Stomach (tissue), 8 donors: ENCODE measurements at regions not wholly inside any gene's neighbourhood (a gene's known extent, or its start where the extent isn't known, plus 50 kb on each side); places are given as distances from the start of the nearest gene placed in this dataset.

ENCODE experiments used
- DNase-seq, 2 donors: peaks; one replicate each; pipeline versions ENCODE4 v3.0.0 to v3.0.0-alpha.2; 2013 to 2019
- H3K27ac ChIP-seq, 5 donors: fragments of 200-600 bp in 4 of 5; sonication (generic) in 4 of 5; one replicate each; pipeline ENCODE4 v1.5.1; 2013 to 2019; ENCODE audit warnings: mild to moderate bottlenecking in 1 of 5, moderate library complexity in 1 of 5
- H3K27me3 ChIP-seq, 3 donors: fragments of 200-600 bp; sonication (generic); one replicate each; pipeline ENCODE4 v1.5.1; 2017 to 2019; ENCODE audit warnings: mixed run types in 1 of 3
- H3K36me3 ChIP-seq, 4 donors: fragments of 200-600 bp; sonication (generic); 1 replicate in 3 of 4; 2 replicates in 1 of 4; pipeline ENCODE4 v1.5.1; 2016 to 2019
- H3K4me1 ChIP-seq, 4 donors: fragments of 200-600 bp; sonication (generic); one replicate each; pipeline ENCODE4 v1.5.1; 2016 to 2019
- H3K4me3 ChIP-seq, 4 donors: fragments of 200-600 bp; sonication (generic) in 3 of 4; one replicate each; pipeline ENCODE4 v1.5.1; 2016 to 2019; ENCODE audit warnings: mild to moderate bottlenecking in 1 of 4
- H3K9me3 ChIP-seq, 4 donors: fragments of 200-600 bp; sonication (generic); one replicate each; pipeline ENCODE4 v1.5.1; 2016 to 2019
- CTCF ChIP-seq, 7 experiments: fragments of 450-650 bp in 4 of 7; fragments of 200-600 bp in 3 of 7; sonication (generic) in 3 of 7; IDR thresholded peaks; one replicate each; pipeline ENCODE4 v1.5.1; 2016 to 2019; ENCODE audit warnings: antibody characterized with exemption in 7 of 7, control low read depth in 2 of 7, mild to moderate bottlenecking in 1 of 7
- EP300 ChIP-seq: sonication (generic); formaldehyde crosslinking; IDR thresholded peaks from one replicate; pipeline ENCODE4 v1.6.1; 2017; ENCODE audit warnings: antibody characterized with exemption
- POLR2A ChIP-seq, 4 donors: fragments of 450-650 bp; IDR thresholded peaks; one replicate each; pipeline ENCODE4 v1.6.1; 2016; ENCODE audit warnings: antibody characterized with exemption in 4 of 4, control low read depth in 2 of 4, mild to moderate bottlenecking in 1 of 4, moderate library complexity in 1 of 4
- POLR2AphosphoS5 ChIP-seq, 3 donors: sonication (generic); formaldehyde crosslinking; IDR thresholded peaks; one replicate each; pipeline ENCODE4 v1.6.1; 2016; ENCODE audit warnings: antibody characterized with exemption in 3 of 3
- WGBS, 5 donors: extraction: QIAGEN DNeasy Blood & Tissue Kit in 3 of 5; methylation state at CpG; one replicate each; pipeline versions ENCODE4 v1.1.5 to v1.1.7; 2013 to 2018; 5-methylcytosine and 5-hydroxymethylcytosine counted together
- intact Hi-C: fragments of 100-400 bp; cut with DNase I; formaldehyde crosslinking; loops from one replicate; pipeline ENCODE4 v1.15.1; 2023; ENCODE audit warnings: low total_unique reads
- donor health status: healthy with polysubstance abuse.
- donor health status: Bipolar disorder and iron deficiency.
- donor health status: healthy.

GRCh38 chr12:47350062-47350408, 270.3 kb upstream of the AMIGO2 start:
- intact Hi-C loops, result no loop called here
- H3K4me3 ChIP-seq, result no peak overlapping the region
- TF ChIP-seq CTCF (IDR thresholded peaks at IDR 0.05) (no peak), EP300 (no peak), POLR2A (IDR thresholded peaks at IDR 0.05) (no peak), POLR2AphosphoS5 (IDR thresholded peaks at IDR 0.05) (no peak)

GRCh38 chr12:47349137-47350061, 269.6 kb upstream of the AMIGO2 start:
- H3K27ac ChIP-seq, result no peak overlapping the region
- no peak for TF ChIP-seq CTCF (IDR thresholded peaks at IDR 0.05)
- no peak for TF ChIP-seq POLR2AphosphoS5 (IDR thresholded peaks at IDR 0.05)
- no peak for TF ChIP-seq EP300
- no peak for TF ChIP-seq POLR2A (IDR thresholded peaks at IDR 0.05)
- no peaks in the 10 kb centered on the region for H3K27me3 ChIP-seq
- intact Hi-C loops, result no loop called here
- H3K4me1 ChIP-seq, result peaks cover 0 to 16% (median 0%) of the 10 kb centered on the region in 4 donors
- no peaks in the 10 kb centered on the region for H3K9me3 ChIP-seq
- no peak for DNase-seq
- WGBS, 5 donors, result 66 to 89% (median 82%) methylated on average over 5 of the region's 5 CpGs
- H3K36me3 ChIP-seq, result no peaks in the 10 kb centered on the region
- no peak overlapping the region for H3K4me3 ChIP-seq

More at GRCh38 chr12:47350062-47350408, 270.3 kb upstream of the AMIGO2 start:
- DNase-seq, result no peak
- Histone ChIP-seq H3K36me3 (no peaks in the 10 kb centered on the region), H3K4me1 (peaks cover 0 to 16% (median 0%) of the 10 kb centered on the region in 4 donors), H3K9me3 (no peaks in the 10 kb centered on the region), H3K27ac (no peak overlapping the region), H3K27me3 (no peaks in the 10 kb centered on the region)

- Histone ChIP-seq H3K4me1 (peaks cover 0 to 16% (median 0%) of the 10 kb centered on the region in 4 donors), H3K4me3 (no peak overlapping the region), H3K9me3 (no peaks in the 10 kb centered on the region), H3K27me3 (no peaks in the 10 kb centered on the region), H3K36me3 (no peaks in the 10 kb centered on the region), H3K27ac (no peak overlapping the region)
- TF ChIP-seq POLR2A (IDR thresholded peaks at IDR 0.05) (no peak), EP300 (no peak), CTCF (IDR thresholded peaks at IDR 0.05) (no peak), POLR2AphosphoS5 (IDR thresholded peaks at IDR 0.05) (no peak)
- DNase-seq, result no peak
- intact Hi-C loops, result no loop called here
- 64 to 83% (median 76%) methylated on average over 1 of the region's 1 CpG for WGBS, 5 donors
Observed at GRCh38 chr12:47348206-47348605, 268.4 kb upstream of the AMIGO2 start.

- Histone ChIP-seq H3K9me3 (no peaks in the 10 kb centered on the region), H3K4me1 (peaks cover 0 to 16% (median 0%) of the 10 kb centered on the region in 4 donors), H3K27me3 (no peaks in the 10 kb centered on the region), H3K27ac (peak overlapping the region in 3 of 5 donors; percentile 12 to 22 (median 16)), H3K36me3 (no peaks in the 10 kb centered on the region), H3K4me3 (no peak overlapping the region)
- peak in 1 of 2 donors; percentile 83 for DNase-seq
- TF ChIP-seq EP300, result no peak
- peak in 2 of 3 donors; percentile 35 to 73 for TF ChIP-seq POLR2AphosphoS5 (IDR thresholded peaks at IDR 0.05)
- intact Hi-C loops, result no loop called here
- WGBS, 5 donors, result 39 to 60% (median 51%) methylated on average over 4 of the region's 4 CpGs
Observed at GRCh38 chr12:47346251-47347019, 266.7 kb upstream of the AMIGO2 start.
